PFSK-1 (cell line): ENCODE measurements at regions not wholly inside any gene's neighbourhood (a gene's known extent, or its start where the extent isn't known, plus 50 kb on each side); places are given as distances from the start of the nearest gene placed in this dataset.

ENCODE experiments used
- POLR2AphosphoS5 ChIP-seq: IDR thresholded peaks from 2 replicates; pipeline ENCODE4 v1.6.1; 2012; ENCODE audit warnings: low read depth, mild to moderate bottlenecking, control low read depth, low read length, moderate library complexity
- TF ChIP-seq, protein P1 (sequence below), 2 experiments: IDR thresholded peaks; 2 replicates each; pipeline versions ENCODE4 v1.6.1 to v1.8.0; 2011 to 2012; ENCODE audit warnings: low read depth in 2 of 2, low read length in 2 of 2, control low read depth in 1 of 2, inconsistent platforms in 1 of 2, mild to moderate bottlenecking in 1 of 2, moderate library complexity in 1 of 2; ENCODE audit not compliant: insufficient read depth in 1 of 2

GRCh38 chr12:115121053-115121452, 437.1 kb upstream of the TBX3 start:
- TF ChIP-seq POLR2AphosphoS5: no peak
- TF ChIP-seq, protein P1, sequence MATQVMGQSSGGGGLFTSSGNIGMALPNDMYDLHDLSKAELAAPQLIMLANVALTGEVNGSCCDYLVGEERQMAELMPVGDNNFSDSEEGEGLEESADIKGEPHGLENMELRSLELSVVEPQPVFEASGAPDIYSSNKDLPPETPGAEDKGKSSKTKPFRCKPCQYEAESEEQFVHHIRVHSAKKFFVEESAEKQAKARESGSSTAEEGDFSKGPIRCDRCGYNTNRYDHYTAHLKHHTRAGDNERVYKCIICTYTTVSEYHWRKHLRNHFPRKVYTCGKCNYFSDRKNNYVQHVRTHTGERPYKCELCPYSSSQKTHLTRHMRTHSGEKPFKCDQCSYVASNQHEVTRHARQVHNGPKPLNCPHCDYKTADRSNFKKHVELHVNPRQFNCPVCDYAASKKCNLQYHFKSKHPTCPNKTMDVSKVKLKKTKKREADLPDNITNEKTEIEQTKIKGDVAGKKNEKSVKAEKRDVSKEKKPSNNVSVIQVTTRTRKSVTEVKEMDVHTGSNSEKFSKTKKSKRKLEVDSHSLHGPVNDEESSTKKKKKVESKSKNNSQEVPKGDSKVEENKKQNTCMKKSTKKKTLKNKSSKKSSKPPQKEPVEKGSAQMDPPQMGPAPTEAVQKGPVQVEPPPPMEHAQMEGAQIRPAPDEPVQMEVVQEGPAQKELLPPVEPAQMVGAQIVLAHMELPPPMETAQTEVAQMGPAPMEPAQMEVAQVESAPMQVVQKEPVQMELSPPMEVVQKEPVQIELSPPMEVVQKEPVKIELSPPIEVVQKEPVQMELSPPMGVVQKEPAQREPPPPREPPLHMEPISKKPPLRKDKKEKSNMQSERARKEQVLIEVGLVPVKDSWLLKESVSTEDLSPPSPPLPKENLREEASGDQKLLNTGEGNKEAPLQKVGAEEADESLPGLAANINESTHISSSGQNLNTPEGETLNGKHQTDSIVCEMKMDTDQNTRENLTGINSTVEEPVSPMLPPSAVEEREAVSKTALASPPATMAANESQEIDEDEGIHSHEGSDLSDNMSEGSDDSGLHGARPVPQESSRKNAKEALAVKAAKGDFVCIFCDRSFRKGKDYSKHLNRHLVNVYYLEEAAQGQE (IDR thresholded peaks at IDR 0.05; ENCODE audit: insufficient read depth in 1 of 2, low read depth in 2 of 2, low read length in 2 of 2): no peak
